T-helper 2 cell treated with Interferon-gamma antibody and Interleukin-4, amounts not matched to agents 100 ng/mL and 5 ng/mL, for 36 hours (primary cell): ENCODE measurements at regions not wholly inside any gene's neighbourhood (a gene's known extent, or its start where the extent isn't known, plus 50 kb on each side); places are given as distances from the start of the nearest gene placed in this dataset.

Source experiments
- intact Hi-C: fragments of 100-400 bp; cut with micrococcal nuclease; formaldehyde crosslinking; loops from one replicate; pipeline ENCODE4 v1.15.1; 2023

GRCh38 chr18:42261731-42262130 lies 306.7 kb downstream of the PIK3C3 start:
- intact Hi-C loops = no loop called here

- intact Hi-C loops = no loop called here
These were observed 309.5 kb downstream of the PIK3C3 start for GRCh38 chr18:42264497-42264896.

- intact Hi-C loops = no loop called here
These were observed 313.2 kb downstream of the PIK3C3 start for GRCh38 chr18:42268186-42268725.

- intact Hi-C loops = no loop called here
These were observed 313.8 kb downstream of the PIK3C3 start for GRCh38 chr18:42268798-42269197.

GRCh38 chr18:42271647-42272414 lies 316.8 kb downstream of the PIK3C3 start:
- intact Hi-C loops = no loop called here

GRCh38 chr18:42274488-42275137 lies 319.6 kb downstream of the PIK3C3 start:
- intact Hi-C loops = loop anchor here (2.0 kb wide), 1 partner anchor 160 kb away; no protein-coding TSS in a partner anchor

GRCh38 chr18:42275138-42275535 lies 320.1 kb downstream of the PIK3C3 start:
- intact Hi-C loops = loop anchor here (2.0 kb wide), 1 partner anchor 160 kb away; no protein-coding TSS in a partner anchor

GRCh38 chr18:42275949-42276730 lies 321.1 kb downstream of the PIK3C3 start:
- intact Hi-C loops = loop anchor here (2.0 kb wide), 1 partner anchor 161 kb away; no protein-coding TSS in a partner anchor

GRCh38 chr18:42281124-42281523 lies 326.1 kb downstream of the PIK3C3 start:
- intact Hi-C loops = no loop called here

- intact Hi-C loops = no loop called here
These were observed 326.8 kb downstream of the PIK3C3 start for GRCh38 chr18:42281851-42282250.

GRCh38 chr18:42287047-42287446 lies 332.0 kb downstream of the PIK3C3 start:
- intact Hi-C loops = no loop called here

- intact Hi-C loops = no loop called here
These were observed 333.1 kb downstream of the PIK3C3 start for GRCh38 chr18:42288129-42288528.

GRCh38 chr18:42289526-42289925 lies 334.5 kb downstream of the PIK3C3 start:
- intact Hi-C loops = no loop called here

- intact Hi-C loops = loop anchor here (10.0 kb wide), 1 partner anchor 1304 kb away; no protein-coding TSS in a partner anchor
These were observed 335.6 kb downstream of the PIK3C3 start for GRCh38 chr18:42290318-42291307.

GRCh38 chr18:42292654-42293053 lies 337.6 kb downstream of the PIK3C3 start:
- intact Hi-C loops = loop anchor here (10.0 kb wide), 1 partner anchor 1302 kb away; no protein-coding TSS in a partner anchor

- intact Hi-C loops = loop anchor here (10.0 kb wide), 1 partner anchor 1299 kb away; no protein-coding TSS in a partner anchor
These were observed 341.2 kb downstream of the PIK3C3 start for GRCh38 chr18:42296192-42296591.

GRCh38 chr18:42296723-42297122 lies 341.7 kb downstream of the PIK3C3 start:
- intact Hi-C loops = loop anchor here (10.0 kb wide), 1 partner anchor 1298 kb away; no protein-coding TSS in a partner anchor

GRCh38 chr18:42298759-42299675 lies 344.0 kb downstream of the PIK3C3 start:
- intact Hi-C loops = loop anchor here (1.0 to 10.0 kb wide), 2 partner anchors 972 to 1296 kb away; no protein-coding TSS in a partner anchor
